ENCODE measurements at regions not wholly inside any gene's neighbourhood (a gene's known extent, or its start where the extent isn't known, plus 50 kb on each side); places are given as distances from the start of the nearest gene placed in this dataset.

DNA sequence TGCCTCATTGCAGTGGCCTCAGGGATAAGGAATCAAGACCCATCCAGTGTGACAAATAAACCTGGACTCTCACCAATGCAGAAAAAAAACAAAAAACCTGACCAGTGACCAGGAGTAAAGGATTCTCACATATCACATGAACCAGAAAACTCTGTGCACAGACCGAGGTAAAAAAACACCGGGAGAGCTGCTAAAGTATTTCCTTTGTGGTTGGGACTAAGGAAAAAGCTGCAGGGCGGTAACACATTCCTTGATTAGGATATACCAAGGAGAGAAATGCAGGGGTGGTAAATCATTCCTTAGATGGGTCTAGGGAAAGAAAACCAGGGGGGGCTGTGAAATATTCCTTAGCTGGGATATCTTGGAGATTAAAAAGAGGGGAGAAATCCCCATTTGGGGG is 64.8 kb upstream of the ZNF85 start:
- Mint-ChIP-seq H3K27me3 (ENCODE audit: low read depth) (no peaks in the 10 kb centered on the region), H3K4me3 (no peak overlapping the region), H3K36me3 (ENCODE audit: low read depth) (no peaks in the 10 kb centered on the region), H3K4me1 (ENCODE audit: low read depth) (no peaks in the 10 kb centered on the region), H3K9me3 (peaks cover 72% of the 10 kb centered on the region), H3K27ac (no peak overlapping the region)
- no peak for DNase-seq (ENCODE audit: low spot score)

DNA sequence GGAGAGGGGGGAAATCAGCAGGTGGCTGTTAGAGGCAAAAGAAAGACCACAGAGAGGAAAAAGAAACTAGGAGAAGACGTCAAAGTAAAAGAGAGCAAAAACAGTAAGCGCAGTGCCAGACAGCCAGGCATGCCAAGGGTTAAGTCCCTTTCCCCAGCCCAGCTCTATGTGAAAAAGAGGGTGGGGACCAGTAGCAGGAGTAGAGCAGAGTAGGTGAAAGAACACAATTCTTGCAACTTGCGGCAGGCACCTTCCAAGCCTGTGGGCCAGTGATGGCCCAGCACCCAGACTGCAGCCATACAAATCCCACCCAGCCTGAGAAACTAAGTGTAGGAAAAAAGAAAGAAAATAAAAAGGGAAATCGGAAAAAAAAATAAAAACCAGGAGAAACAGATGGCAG is 64.2 kb upstream of the ZNF85 start:
- H3K9me3 Mint-ChIP-seq = peaks cover 68% of the 10 kb centered on the region
- H3K27ac Mint-ChIP-seq = no peak overlapping the region
- no peaks in the 10 kb centered on the region for H3K36me3 Mint-ChIP-seq (ENCODE audit: low read depth)
- H3K4me1 Mint-ChIP-seq (ENCODE audit: low read depth) = no peaks in the 10 kb centered on the region
- H3K4me3 Mint-ChIP-seq = no peak overlapping the region
- no peak for DNase-seq (ENCODE audit: low spot score)
- no peaks in the 10 kb centered on the region for H3K27me3 Mint-ChIP-seq (ENCODE audit: low read depth)

DNA sequence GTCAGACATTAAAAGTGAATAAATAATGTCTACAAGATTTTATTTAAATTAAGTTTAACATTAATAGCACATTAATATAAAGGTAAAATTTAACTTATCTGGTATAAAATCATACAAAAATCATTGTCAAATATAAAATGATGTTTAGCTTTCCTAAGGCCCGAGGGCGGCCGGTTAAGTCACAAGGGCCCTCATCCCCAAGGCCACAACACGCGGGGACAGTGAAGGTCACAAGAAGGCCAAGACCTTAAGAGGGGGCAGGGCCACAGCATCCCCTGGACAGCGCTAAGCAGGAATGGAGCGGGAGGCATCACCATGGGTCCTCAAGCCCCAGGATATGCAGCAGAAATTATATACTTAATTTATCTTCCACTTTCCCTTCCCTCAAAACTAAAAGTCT is 62.7 kb upstream of the ZNF85 start:
- no peak overlapping the region for H3K27ac Mint-ChIP-seq
- no peaks in the 10 kb centered on the region for H3K4me1 Mint-ChIP-seq (ENCODE audit: low read depth)
- H3K4me3 Mint-ChIP-seq = no peak overlapping the region
- peaks cover 71% of the 10 kb centered on the region for H3K9me3 Mint-ChIP-seq
- H3K27me3 Mint-ChIP-seq (ENCODE audit: low read depth) = no peaks in the 10 kb centered on the region
- no peaks in the 10 kb centered on the region for H3K36me3 Mint-ChIP-seq (ENCODE audit: low read depth)
- DNase-seq (ENCODE audit: low spot score) = no peak

DNA sequence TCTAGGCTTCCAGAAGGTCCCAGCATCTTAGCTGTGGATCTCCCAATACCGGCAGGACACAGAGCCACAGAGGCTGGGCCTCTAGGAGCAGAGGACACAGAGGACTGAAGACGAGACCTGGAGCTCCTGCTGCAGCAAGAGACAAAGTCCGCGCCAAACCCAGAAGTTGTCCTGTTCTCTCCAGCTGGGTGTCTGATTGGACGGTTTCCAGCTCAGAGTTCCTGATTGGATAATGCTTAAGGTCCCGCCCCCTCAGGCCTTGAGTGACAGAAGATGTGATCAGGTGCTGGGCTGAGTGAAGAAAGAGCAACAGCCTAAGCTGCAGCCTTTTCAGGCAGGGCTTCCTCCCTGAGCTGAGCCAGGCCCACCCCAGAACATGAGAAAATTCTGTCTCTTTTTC is 59.9 kb upstream of the ZNF85 start:
- Mint-ChIP-seq H3K9me3 (peaks cover 77% of the 10 kb centered on the region), H3K27me3 (ENCODE audit: low read depth) (no peaks in the 10 kb centered on the region), H3K4me3 (no peak overlapping the region), H3K36me3 (ENCODE audit: low read depth) (no peaks in the 10 kb centered on the region), H3K4me1 (ENCODE audit: low read depth) (no peaks in the 10 kb centered on the region), H3K27ac (no peak overlapping the region)
- DNase-seq (ENCODE audit: low spot score) = no peak

Measured in T-helper 2 cell treated with Interferon-gamma antibody and Interleukin-4, amounts not matched to agents 5 μg/mL and 100 μg/mL, for 36 hours (primary cell).